Activated CD4-positive, CD25-positive, alpha-beta regulatory T cell treated with anti-CD3 and anti-CD28 coated beads, Interleukin-2, amount 50 U/mL, for 24 hours (primary cell): ENCODE measurements at regions not wholly inside any gene's neighbourhood (a gene's known extent, or its start where the extent isn't known, plus 50 kb on each side); places are given as distances from the start of the nearest gene placed in this dataset.
A peak's percentile ranks its signal among the peaks of the same experiment; 100 is the strongest.

Experiments
- ATAC-seq, 2 donors: fragments of 150-1000 bp; cut with Tn5 transposase; one replicate each; pipeline ENCODE4 v1.10.0; 2021; ENCODE audit warnings: mild to moderate bottlenecking in 1 of 2, moderate library complexity in 1 of 2

DNA sequence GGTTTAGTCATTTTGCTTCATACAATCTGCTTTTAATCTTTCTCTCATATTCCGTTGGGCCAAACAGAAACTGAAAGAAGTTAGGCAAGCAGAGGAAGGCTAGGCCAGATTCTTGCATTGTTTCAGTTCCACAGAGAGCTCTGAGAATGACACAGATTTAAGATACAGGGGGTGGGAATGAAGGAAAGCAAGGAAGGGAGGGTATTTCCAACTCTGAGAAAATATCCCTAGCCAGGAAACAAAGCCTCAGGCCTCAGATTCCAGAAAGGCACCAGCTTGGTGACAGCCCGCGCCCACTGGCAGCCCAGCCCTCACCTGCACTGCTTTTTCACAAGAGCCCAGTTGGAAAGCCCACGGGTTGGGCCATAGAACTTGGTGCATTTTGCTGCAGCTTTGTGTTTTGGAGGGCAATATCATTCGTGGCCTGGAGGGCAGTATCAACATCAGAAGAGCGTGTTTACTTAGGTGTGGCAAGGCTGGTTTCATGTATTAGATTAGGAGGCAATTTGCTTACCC lies 63.5 kb downstream of the ENC1 start:
- ATAC-seq, result peak; percentile 32 to 35

DNA sequence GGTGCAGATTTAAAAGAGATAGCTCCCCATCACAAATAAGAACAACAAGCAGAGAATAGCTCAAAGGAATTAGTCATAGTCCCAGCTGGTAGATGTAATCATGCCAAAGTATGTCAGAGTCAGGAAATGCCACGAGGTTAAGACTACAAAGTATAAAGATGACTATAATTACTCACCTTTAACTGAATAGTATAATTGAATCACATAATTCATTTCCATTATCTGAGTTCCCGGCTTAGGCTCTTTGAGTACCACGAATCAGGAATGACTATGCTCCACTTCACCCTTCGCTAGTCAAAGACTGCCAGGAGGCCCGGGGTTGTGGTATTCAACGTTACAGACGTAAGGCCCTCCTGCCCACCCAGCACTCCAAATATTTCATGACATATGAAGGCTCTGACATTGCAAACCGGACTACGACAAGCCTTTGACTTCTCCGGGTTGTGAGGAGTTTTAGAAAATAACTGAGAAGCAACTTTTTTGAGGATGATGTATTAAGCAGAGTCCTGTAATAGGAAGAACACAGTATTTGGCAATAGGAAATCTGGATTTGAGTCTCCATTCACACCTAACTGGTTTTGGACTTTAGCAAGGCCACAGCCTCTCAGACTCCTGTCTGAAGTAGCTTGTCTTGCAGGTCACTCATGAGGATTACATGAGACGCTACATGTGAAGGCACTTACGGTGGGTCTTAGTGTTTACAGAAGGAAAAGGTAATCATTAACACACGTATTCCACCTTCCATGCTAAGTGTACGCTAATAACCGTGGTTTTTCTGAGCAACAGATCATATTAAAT lies 64.6 kb downstream of the ENC1 start:
- ATAC-seq, result peak; percentile 82 to 83

DNA sequence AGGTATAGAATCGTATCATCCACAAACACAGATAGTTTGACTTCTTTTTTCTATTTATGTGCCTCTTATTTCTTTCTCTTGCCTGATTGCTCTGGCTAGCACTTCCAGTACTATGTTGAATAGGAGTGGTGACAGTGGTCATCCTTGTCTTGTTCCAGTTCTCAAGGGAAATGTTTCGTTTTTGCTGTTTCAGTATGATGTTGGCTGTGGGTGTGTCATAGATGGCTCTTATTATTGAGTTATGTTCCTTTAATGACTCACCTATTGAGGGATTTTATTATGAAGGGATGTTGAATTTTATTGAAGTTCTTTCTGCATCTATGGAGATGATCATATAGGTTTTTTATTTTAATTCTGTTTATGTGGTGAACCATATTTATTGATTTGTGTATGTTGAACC lies 70.3 kb downstream of the ENC1 start:
- no peak for ATAC-seq

DNA sequence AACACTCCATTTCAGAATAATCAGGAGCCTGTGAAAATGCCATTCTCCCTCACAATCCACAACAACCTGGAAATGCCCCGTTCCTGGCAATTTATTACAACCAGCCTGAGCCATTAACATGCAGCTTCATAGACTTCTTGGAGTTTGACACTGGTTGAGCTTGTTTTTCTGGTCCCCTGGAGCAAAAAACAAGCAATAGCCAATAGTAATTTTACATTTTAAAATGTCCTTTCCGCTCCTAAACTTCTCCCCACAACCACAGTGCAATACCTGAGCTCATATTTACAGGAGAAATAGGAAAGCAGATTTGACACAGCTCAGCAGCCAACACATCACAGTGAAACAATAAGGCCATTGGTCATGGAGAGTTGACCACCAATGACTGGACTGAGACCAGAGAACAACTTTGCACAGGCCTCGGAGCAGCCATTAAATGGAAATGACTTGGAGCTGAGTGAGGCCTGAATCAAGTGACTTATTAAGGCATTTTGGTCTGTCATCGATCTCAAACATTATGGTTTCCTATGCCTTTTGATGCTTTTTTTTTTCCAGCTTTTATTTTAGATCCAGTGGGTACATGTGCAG lies 73.0 kb downstream of the ENC1 start:
- ATAC-seq, result no peak

DNA sequence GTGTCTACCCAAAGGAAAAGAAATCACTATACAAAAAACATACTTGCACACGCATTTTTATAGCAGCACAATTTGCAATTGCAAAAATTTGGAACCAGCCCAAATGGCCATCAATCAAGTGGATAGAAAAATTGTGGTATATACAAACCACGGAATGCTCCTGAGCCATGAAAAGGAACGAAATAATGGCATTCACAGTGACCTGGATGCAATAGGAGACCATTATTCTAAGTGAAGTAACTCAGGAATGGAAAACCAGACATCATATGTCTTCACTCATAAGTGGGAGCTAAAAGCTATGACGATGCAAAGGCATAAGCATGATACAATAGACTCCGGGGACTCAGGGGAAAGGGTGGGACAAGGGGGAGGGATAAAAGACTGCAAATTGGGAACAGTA lies 78.4 kb downstream of the ENC1 start:
- ATAC-seq, result no peak

DNA sequence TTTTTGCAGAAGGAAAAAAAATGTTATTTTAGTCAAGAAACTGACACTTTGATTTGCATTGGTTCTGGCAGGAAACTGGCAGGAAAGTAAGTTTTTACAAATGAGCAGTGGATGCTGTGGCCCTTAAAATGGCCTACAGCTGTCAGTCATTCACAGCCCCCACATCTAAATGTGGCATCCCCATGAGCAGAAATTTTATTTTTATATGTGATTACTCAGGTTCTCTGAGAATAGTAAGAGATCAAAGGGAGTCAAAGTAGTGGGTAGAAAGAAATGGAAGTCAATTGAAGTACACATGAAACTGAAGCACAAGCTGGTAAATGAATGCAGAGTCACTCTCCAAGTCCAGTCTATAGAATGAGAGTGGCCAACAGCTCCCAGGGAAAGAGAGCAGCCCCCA lies 80.3 kb downstream of the ENC1 start:
- ATAC-seq, result no peak

DNA sequence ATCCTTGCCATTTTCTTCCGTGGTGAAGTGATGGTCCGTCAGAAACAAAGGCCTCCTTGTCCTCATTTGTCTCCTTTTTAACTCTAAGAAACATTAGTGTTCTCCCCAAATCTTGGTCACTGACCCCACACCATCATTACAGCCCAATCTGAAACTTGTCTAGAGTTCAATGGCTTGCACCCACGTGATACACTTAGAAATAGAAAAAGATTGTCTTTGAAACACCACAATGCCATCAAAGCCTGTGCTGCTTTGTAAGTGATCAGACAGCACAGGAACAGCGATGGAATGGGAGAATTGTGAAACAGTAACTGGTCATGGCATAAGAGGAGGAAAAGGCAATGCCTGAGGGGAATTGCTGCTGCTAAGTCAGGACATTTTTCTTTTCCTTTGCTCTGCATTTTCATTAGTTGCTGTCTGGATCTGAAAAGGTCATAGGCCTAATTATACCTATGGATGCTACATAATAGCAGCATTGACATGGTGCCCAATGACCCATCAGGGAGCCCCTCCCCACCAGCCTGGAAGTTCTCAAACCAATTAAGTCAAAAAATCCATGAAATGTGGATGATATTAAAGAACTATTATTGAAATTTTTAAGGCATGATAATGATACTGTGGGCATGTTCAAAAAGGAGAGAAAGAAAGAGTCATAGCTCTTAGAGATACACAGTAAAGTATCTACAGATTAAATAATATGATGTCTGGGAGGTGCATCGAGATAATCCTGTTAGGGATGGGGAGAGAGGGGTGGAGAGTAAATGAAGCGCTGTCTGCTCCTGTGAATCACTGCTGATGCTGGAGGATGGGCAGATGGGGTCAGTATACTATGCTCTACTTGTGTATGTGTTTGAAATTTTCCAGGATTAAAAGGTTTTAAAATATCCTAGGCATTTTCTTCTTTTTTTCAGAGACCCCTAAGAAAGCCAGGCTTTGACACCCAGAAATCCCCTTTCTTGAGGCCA lies 83.6 kb downstream of the ENC1 start:
- no peak for ATAC-seq

DNA sequence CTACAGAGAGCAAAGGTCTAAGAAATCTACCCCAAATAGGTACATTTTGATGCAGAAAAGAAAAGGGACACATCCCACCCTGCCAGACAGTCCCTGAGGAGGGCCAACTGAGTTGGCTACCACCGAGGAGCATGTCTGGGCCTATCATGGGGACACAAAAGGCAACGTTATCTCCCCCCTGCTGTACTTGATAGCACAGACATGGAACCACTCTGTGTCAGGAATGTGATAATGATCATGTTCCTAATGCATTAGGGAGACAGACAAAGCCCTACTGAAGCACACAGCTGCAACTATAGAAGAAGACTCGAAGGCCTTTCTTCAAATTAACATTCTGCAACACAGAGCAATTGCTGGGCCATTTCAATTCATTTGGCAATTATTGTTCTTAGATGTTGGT lies 84.5 kb downstream of the ENC1 start:
- no peak for ATAC-seq

DNA sequence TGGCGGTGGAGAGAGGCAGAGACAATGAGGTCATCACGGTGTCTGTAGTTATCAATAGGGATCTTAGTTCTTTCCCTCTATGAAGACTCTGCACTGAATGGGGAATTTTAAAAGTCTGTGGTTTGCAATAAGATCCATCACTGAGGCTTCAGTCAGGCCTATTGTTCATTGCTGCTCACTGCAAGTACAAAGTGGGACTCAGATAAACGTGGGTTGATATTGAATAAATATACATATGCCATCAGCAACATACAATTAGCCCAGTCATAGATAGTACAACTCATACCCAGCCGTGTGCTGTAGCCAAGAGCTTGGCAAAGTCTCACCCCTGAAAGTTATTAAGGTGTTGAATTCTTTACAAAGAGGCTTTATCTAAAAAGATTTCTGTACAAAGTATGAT lies 88.4 kb downstream of the ENC1 start:
- ATAC-seq, result no peak

DNA sequence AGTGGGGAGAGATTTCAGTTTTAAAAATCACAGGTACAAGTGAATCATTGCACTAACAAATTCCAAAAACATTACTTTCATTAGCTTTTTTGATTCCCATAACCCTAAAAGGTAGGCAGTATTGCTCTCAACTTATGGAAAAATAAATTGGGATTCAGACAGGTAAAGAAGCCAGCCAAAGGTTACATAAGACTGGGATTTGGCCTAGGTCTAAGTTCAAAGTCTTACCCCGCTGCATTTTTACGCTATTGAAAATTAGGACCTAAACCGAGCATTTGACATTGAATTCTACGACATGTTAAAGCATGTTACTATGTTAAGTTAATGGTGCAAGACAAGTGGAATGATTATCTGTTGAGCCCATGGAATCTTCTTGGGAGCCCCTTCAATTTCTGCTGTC lies 89.6 kb downstream of the ENC1 start:
- no peak for ATAC-seq

DNA sequence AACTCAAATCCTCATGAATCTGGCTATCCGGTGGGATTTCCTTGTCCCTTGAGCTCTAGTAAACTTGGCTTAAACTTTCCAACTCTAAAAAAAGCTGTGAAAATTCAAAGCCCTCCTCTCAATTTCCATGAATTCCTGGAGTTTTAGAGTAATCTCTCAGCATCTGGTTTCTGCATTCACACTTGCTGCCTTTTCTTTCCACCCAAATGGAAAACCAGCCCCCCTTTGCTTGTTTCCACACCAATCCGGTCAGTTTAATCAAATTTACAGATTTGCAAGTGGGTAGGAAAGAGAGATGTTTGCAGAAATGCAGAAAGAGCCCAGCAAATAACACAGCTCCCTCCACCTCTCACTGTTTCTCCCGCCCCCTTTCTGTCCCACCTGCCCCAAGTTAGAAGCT lies 91.1 kb downstream of the ENC1 start:
- ATAC-seq, result no peak

DNA sequence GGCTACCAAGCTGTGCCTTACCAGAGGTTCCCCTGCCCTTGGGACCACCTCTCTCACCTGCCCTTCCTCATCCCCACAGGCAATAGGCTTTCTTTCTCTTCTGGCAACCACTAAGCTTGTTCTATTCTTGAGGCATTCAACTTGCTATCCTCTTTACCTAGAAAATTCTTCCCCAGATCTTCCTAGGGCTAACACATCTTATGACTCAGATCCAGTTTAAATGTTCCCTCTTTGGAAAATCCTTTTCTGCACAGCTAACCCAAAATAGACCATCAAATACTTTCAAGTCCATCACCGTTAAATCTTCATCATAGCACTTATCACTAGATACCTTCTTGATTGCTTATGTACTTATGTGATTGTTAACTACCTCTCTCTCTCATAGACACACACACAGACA lies 93.7 kb downstream of the ENC1 start:
- no peak for ATAC-seq

DNA sequence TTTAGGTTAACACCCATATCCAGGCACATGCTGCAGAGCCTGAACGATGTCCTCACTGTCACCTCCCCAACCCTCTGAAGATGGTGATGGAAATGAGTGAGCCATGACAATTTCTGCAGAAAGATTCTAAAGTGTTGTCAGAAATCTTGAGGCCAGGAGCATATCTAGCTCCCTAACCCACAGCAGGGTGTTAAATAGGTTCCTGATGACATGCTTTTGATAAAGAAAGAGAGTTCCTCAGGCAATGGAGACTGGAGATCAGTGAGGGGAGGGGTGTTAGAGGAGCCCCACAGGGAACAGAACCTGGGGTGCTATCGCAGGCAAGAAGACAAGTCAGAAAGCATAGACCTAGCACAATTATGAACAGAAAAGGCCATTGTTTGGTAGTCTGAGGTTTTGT lies 95.7 kb downstream of the ENC1 start:
- no peak for ATAC-seq

DNA sequence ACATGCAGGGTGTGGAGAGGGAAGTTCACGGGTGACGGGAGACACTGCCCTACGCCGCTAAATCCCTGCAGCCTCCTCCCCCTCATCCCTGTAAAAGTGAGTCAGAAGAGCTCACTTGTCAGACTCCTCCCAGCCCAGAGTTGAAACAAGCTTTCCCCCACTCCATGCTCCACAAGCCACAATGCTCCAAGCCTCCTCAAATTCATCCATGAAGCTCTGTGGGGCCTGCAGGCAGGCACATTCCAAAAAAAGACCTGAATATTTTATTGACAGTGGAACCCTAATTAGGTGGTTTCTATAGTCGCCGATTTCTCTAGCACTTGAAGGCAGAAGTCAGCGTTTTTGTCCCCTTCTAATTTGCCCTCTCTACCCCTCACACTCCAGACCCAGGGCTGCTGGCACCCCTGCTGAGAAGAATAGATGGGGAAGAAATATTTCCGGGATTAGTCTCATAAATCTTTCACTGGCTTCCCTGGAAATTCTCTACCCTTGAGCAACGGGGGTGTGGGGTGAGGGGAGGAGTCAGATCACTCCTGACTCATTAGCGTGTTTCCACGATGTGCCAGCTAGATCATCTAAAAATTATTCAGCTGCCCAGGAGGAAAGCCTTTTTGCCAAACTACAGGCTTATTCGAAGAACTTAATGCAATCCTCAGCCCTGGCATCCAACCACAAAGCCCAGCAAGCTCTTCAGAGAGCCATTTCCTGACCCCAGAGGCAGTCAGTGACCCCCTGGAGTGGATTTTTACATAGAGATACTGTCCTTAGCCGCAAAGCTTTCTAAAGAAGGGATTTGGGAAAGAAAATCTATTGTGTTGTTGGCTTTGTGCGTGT lies 97.1 kb downstream of the ENC1 start:
- no peak for ATAC-seq

DNA sequence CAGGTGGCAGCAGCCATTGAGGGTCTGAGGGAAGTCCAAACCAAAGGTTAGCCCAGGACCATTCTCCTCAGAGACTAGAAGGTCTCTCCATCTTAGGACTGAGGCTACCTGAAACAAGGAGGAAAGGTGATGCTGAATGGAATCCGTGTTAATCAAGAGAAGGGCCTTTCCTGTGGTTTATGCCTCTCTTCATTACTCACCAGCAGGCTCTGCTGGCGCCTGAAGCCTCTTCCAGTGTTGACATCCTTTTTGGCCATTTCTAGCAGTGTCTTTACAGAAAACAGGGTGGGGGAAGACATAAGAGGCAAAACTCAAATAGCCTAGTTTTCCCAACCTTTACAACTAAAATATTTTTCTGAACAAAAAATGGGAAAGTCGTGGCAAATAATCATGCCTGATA lies 98.0 kb downstream of the ENC1 start:
- ATAC-seq, result no peak

DNA sequence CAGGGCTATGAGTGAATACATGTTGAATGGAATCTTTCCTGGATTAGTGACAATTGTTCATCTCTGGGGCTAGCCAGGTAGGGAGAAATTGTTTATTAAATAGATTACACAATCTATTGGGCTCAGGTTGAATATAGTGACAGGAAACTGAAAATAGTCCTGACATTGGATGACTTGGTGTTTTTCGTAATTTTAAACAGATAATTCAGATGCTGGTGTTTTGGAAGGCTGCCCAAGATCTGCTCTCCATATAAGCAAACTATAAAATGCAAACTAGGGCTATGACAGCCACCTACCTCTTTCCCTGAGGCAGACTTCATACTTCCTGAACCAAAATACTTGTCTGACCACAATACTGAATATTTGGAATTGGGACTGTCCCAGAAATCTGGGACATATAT lies 99.1 kb downstream of the ENC1 start:
- ATAC-seq, result no peak

DNA sequence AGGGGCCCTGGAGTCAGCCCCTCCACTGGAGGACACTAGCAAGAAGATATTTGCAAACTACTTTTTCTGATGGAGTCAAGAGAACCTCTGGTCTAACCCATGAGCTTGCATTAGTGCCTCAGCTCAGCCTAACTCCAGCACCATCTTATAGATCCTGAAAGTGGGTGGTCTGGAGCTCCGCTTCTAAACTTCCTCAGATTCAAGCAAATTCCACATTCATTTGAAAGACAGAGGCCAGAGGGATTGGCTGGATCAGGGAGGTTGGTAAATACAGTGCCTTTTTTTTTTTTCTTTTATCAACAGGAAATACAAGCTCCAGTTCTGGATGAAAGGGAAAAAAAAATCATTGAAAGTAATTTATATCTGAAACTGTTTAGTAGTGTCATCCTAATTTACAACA lies 99.9 kb downstream of the ENC1 start:
- no peak for ATAC-seq

DNA sequence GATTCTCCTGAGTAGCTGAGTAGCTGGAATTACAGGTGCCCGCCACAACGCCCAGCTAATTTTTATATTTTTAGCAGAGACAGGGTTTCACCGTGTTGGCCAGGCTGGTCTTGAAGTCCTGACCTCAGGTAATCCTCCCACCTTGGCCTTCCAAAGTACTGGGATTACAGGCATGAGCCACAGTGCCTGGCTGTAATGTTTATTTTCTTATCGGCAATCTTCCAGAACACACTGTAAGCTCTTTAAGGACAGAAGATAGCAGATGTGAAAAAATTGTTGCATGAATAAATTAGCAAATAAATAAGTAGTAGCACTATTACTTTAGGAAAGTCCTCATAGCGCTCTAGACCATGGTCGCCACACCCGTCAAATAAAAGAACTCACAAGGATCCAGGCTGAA lies 100.5 kb downstream of the ENC1 start:
- ATAC-seq, result no peak

DNA sequence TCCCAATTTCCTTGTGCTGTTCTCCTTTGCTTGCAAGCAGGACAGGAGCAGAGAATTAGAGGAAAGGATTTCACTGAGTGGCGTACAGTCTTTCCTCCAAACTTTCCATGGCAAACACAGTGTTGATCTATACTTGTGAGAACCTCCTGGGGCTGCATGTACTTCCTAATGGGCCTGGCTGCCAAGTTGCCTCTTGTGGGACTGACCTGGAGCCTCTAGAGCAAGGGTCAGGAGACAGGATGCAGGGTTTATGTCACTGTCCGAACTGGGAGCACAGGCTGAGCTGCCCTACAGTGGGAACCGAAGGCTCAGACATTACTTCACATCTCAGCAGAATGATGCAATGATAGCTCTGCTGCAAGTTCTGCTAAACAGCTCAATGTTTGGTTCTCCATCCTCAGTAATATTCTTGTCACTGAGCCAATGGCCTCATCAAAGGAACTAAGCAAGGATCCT lies 102.3 kb downstream of the ENC1 start:
- no peak for ATAC-seq

DNA sequence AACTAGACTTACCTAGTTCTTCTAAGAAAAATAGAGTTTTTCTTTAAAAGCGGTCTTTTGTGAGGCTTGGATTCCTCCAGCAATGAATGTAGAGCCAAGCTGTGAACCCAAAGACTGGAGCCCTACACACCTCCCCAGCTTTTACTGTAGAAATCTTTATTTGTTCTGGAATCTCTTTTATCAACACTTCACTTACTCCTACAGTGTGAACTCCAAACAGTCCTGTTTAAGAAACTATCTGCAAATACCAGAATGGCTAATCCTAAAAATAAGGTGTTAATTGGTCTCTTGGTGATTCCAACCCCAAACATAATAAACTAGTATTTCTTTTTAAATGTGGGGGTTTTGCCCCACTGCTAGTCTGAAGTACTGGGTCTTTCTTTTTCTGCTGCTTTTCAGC lies 103.9 kb downstream of the ENC1 start:
- no peak for ATAC-seq

DNA sequence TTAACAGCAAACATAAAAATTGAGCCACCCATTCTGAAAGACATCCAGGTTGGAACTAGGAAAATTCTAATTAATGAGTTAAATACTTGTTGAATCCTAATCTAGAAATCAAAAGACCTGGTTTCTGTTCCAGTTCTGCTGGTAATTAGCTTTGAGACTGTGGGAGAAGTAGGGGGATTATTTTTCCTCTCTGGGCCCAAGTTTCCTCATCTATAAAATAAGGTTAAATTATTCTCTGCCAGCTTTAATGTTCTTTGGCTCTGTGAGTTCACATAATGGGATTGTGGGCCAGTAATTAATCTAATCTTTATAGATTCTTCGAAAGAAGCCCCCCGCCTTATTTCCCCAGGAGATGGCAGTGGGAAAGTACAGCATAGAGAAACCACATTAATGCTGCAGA lies 104.6 kb downstream of the ENC1 start:
- ATAC-seq, result no peak

DNA sequence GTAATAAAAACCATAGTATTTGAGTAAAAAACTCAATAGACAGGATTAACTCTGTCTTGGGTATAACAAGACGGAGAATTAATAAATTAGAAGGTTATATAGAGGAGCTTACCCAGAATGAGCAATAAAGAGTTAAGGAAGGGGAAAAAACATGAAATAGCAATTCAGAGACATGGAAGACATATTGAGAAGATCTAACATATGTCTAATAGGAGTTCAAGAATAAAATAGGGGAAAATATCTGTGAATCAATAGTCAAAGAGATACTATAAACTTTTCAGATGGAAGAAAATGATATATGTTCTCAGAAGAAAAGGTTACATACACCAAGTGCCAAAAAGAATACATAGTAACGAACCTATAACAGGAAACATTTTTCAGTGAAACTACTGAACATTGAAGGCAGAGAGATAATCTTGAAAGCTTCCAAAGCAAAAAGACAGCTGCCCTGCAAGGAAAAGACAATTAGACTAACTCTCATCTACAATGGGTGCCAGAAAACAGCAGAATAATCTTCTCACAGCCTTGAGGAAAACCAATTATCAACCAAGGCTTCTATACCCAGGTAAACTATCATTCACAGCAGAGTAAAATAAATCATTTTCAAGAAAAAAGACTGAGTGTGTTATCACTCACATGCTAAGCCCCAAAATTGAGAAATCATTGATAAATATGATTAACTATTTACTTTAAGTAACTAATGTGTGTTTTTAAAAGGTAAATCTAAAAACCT lies 106.0 kb downstream of the ENC1 start:
- no peak for ATAC-seq
